H9 (cell line): ENCODE measurements at regions not wholly inside any gene's neighbourhood (a gene's known extent, or its start where the extent isn't known, plus 50 kb on each side); places are given as distances from the start of the nearest gene placed in this dataset.

Experiments used
- DNase-seq: peaks from one replicate; pipeline ENCODE4 v3.0.0-alpha.2; 2017
- H2AFZ ChIP-seq: one replicate; pipeline ENCODE4 v1.6.1; 2013; ENCODE audit warnings: mild to moderate bottlenecking, low read length, control low read depth, moderate library complexity
- H2AK5ac ChIP-seq: 2 replicates; pipeline ENCODE4 v1.6.1; 2013; ENCODE audit warnings: low read length, control low read depth, mixed read lengths; ENCODE audit not compliant: insufficient read length
- H2BK120ac ChIP-seq: one replicate; pipeline ENCODE4 v1.6.1; 2013; ENCODE audit warnings: low read depth, mild to moderate bottlenecking, low read length, control low read depth, inconsistent platforms; ENCODE audit not compliant: poor library complexity, severe bottlenecking
- H2BK12ac ChIP-seq: 2 replicates; pipeline ENCODE4 v1.6.1; 2013; ENCODE audit warnings: low read length, control low read depth, mixed read lengths, low read depth; ENCODE audit not compliant: insufficient read length
- H2BK15ac ChIP-seq: 2 replicates; pipeline ENCODE4 v1.6.1; 2013; ENCODE audit warnings: low read depth, low read length, control low read depth
- H2BK20ac ChIP-seq: one replicate; pipeline ENCODE4 v1.6.1; 2013; ENCODE audit warnings: low read depth, mild to moderate bottlenecking, low read length, control low read depth, inconsistent platforms; ENCODE audit not compliant: poor library complexity, severe bottlenecking
- H2BK5ac ChIP-seq: 2 replicates; pipeline ENCODE4 v1.6.1; 2013; ENCODE audit warnings: low read length, control low read depth, mixed read lengths; ENCODE audit not compliant: insufficient read length
- H3K14ac ChIP-seq: 2 replicates; pipeline ENCODE4 v1.6.1; 2013; ENCODE audit warnings: low read length, control low read depth; ENCODE audit not compliant: insufficient read depth
- H3K18ac ChIP-seq: 2 replicates; pipeline ENCODE4 v1.6.1; 2013; ENCODE audit warnings: low read depth, mild to moderate bottlenecking, mixed read lengths, low read length, control low read depth; ENCODE audit not compliant: insufficient read length
- H3K23ac ChIP-seq: 2 replicates; pipeline ENCODE4 v1.6.1; 2013; ENCODE audit warnings: low read length, control low read depth, mixed read lengths, low read depth; ENCODE audit not compliant: insufficient read length
- H3K23me2 ChIP-seq: 2 replicates; pipeline ENCODE4 v1.6.1; 2013; ENCODE audit warnings: low read depth, mild to moderate bottlenecking, mixed read lengths, low read length, control low read depth; ENCODE audit not compliant: insufficient read length, poor library complexity, severe bottlenecking
- H3K27ac ChIP-seq: 2 replicates; pipeline ENCODE4 v1.5.1; 2013; ENCODE audit warnings: low read length, control low read depth, mixed read lengths, low read depth; ENCODE audit not compliant: insufficient read length
- H3K27me3 ChIP-seq: 2 replicates; pipeline ENCODE4 v1.6.1; 2013; ENCODE audit warnings: low read length, control low read depth, inconsistent platforms; ENCODE audit not compliant: insufficient read depth
- H3K4ac ChIP-seq: 2 replicates; pipeline ENCODE4 v1.6.1; 2013; ENCODE audit warnings: low read depth, mild to moderate bottlenecking, control low read depth, inconsistent platforms, low read length, moderate library complexity
- H3K4me1 ChIP-seq: 2 replicates; pipeline ENCODE4 v1.6.1; 2013; ENCODE audit warnings: low read length, control low read depth, inconsistent platforms; ENCODE audit not compliant: insufficient read depth
- H3K4me2 ChIP-seq: 2 replicates; pipeline ENCODE4 v1.6.1; 2013; ENCODE audit warnings: low read length, control low read depth, mixed read lengths; ENCODE audit not compliant: insufficient read length, insufficient read depth
- H3K56ac ChIP-seq: 2 replicates; pipeline ENCODE4 v1.6.1; 2013; ENCODE audit warnings: low read depth, mild to moderate bottlenecking, mixed read lengths, low read length, control low read depth; ENCODE audit not compliant: insufficient read length
- H3K79me1 ChIP-seq: 2 replicates; pipeline ENCODE4 v1.6.1; 2013; ENCODE audit warnings: low read depth, mild to moderate bottlenecking, moderate library complexity, low read length, control low read depth, inconsistent platforms; ENCODE audit not compliant: insufficient read depth, poor library complexity, severe bottlenecking
- H3K79me2 ChIP-seq: 2 replicates; pipeline ENCODE4 v1.6.1; 2013; ENCODE audit warnings: low read length, control low read depth, inconsistent platforms; ENCODE audit not compliant: insufficient read depth
- H3K9ac ChIP-seq: 2 replicates; pipeline ENCODE4 v1.6.1; 2013; ENCODE audit warnings: low read length, control low read depth, mixed read lengths; ENCODE audit not compliant: insufficient read length; ENCODE audit errors: extremely low read depth
- H3K9me3 ChIP-seq: one replicate; pipeline ENCODE4 v1.6.1; 2013; ENCODE audit warnings: low read depth, low read length, inconsistent platforms; ENCODE audit not compliant: control insufficient read depth
- H3T11ph ChIP-seq: one replicate; pipeline ENCODE4 v1.6.1; 2013; ENCODE audit warnings: mild to moderate bottlenecking, low read length, control low read depth, inconsistent platforms
- H4K20me1 ChIP-seq: one replicate; pipeline ENCODE4 v1.6.1; 2013; ENCODE audit not compliant: control insufficient read depth, insufficient read length, insufficient read depth
- H4K5ac ChIP-seq: 2 replicates; pipeline ENCODE4 v1.6.1; 2013; ENCODE audit warnings: low read depth, mild to moderate bottlenecking, mixed read lengths, low read length, control low read depth; ENCODE audit not compliant: insufficient read length
- H4K8ac ChIP-seq: replicated peaks from 2 replicates; pipeline ENCODE4 v1.6.1; 2013; ENCODE audit warnings: low read length, control low read depth, mixed read lengths, low read depth; ENCODE audit not compliant: insufficient read length
- H4K91ac ChIP-seq: 2 replicates; pipeline ENCODE4 v1.6.1; 2013; ENCODE audit warnings: low read depth, mild to moderate bottlenecking, moderate library complexity, mixed read lengths, low read length, control low read depth; ENCODE audit not compliant: insufficient read length
- H3K27ac Mint-ChIP-seq, 3 experiments: 2 replicates in 2 of 3; 3 replicates in 1 of 3; pipeline ENCODE4 v1.8.0; 2020 to 2021; ENCODE audit warnings: mixed read lengths in 3 of 3, mild to moderate bottlenecking in 1 of 3, moderate library complexity in 1 of 3
- H3K27me3 Mint-ChIP-seq: 2 replicates; pipeline ENCODE4 v1.8.0; 2021; ENCODE audit warnings: low read depth, mild to moderate bottlenecking, moderate library complexity, mixed read lengths
- H3K36me3 Mint-ChIP-seq, 3 experiments: 2 replicates in 2 of 3; 3 replicates in 1 of 3; pipeline ENCODE4 v1.8.0; 2020 to 2021; ENCODE audit warnings: low read depth in 3 of 3, mixed read lengths in 3 of 3; ENCODE audit not compliant: insufficient read depth in 1 of 3
- H3K4me1 Mint-ChIP-seq, 2 experiments: 2 replicates each; pipeline ENCODE4 v1.8.0; 2020; ENCODE audit warnings: mixed read lengths in 2 of 2
- H3K4me3 Mint-ChIP-seq, 2 experiments: 2 replicates in 1 of 2; 3 replicates in 1 of 2; pipeline ENCODE4 v1.8.0; 2020 to 2021; ENCODE audit warnings: mild to moderate bottlenecking in 2 of 2, mixed read lengths in 2 of 2, moderate library complexity in 1 of 2
- H3K9me3 Mint-ChIP-seq, 2 experiments: 2 replicates in 1 of 2; 3 replicates in 1 of 2; pipeline ENCODE4 v1.8.0; 2020; ENCODE audit warnings: mild to moderate bottlenecking in 2 of 2, mixed read lengths in 2 of 2, moderate library complexity in 1 of 2
- CTCF ChIP-seq: fragments of 200-600 bp; sonication (generic); conservative IDR thresholded peaks from 3 replicates; pipeline ENCODE4 v1.8.0; 2021; ENCODE audit warnings: antibody characterized with exemption, mild to moderate bottlenecking
- whole genome bisulfite sequencing: extraction: QIAGEN DNeasy Blood & Tissue Kit; methylation state at CpG from one replicate; pipeline ENCODE4 v1.1.7; 2013; ENCODE audit warnings: missing lambda C conversion rate, low lambda C conversion rate, mixed read lengths; ENCODE audit not compliant: insufficient read length; ENCODE audit errors: extremely low coverage; 5-methylcytosine and 5-hydroxymethylcytosine counted together

GRCh38 chr2:181139831-181140230 is 159.4 kb downstream of the UBE2E3 start:
- no peak overlapping the region for H3K4me3 Mint-ChIP-seq
- Histone ChIP-seq H2BK15ac (no peak overlapping the region), H3K4me2 (no peak overlapping the region), H2BK120ac (no peak overlapping the region), H3K4ac (no peak overlapping the region), H3K18ac (no peak overlapping the region), H3K9ac (no peak overlapping the region), H4K5ac (no peak overlapping the region), H2AK5ac (no peak overlapping the region), H3K79me2 (no peaks in the 10 kb centered on the region), H3K79me1 (no peaks in the 10 kb centered on the region), H2BK20ac (no peak overlapping the region), H3K27ac (no peak overlapping the region), H2BK12ac (no peak overlapping the region), H3T11ph (no peak overlapping the region), H3K56ac (no peak overlapping the region), H4K8ac (no peak overlapping the region), H3K4me1 (no peaks in the 10 kb centered on the region), H4K20me1 (no peaks in the 10 kb centered on the region), H4K91ac (no peak overlapping the region), H3K23me2 (no peaks in the 10 kb centered on the region), H3K23ac (no peak overlapping the region), H3K9me3 (no peaks in the 10 kb centered on the region), H2AFZ (no peak overlapping the region), H2BK5ac (no peak overlapping the region), H3K27me3 (no peaks in the 10 kb centered on the region), H3K14ac (no peak overlapping the region)
- DNase-seq, result no peak
- WGBS, result no CpG with 5 or more reads among the region's 2 CpGs
- H3K36me3 Mint-ChIP-seq, result no peaks in the 10 kb centered on the region
- TF ChIP-seq CTCF, result no peak
- no peak overlapping the region for H3K27ac Mint-ChIP-seq
- H3K4me1 Mint-ChIP-seq, result peaks cover 0 to 4% of the 10 kb centered on the region in 2 experiments; a peak in 2 of 4 replicates
- no peaks in the 10 kb centered on the region for H3K27me3 Mint-ChIP-seq
- no peaks in the 10 kb centered on the region; a peak in 1 of 5 replicates for H3K9me3 Mint-ChIP-seq
